ENCODE measurements at regions not wholly inside any gene's neighbourhood (a gene's known extent, or its start where the extent isn't known, plus 50 kb on each side); places are given as distances from the start of the nearest gene placed in this dataset.

- no peak overlapping the region for H3K4me3 Mint-ChIP-seq (ENCODE audit: unreplicated experiment)
- H3K36me3 Mint-ChIP-seq (ENCODE audit: unreplicated experiment) = no peaks in the 10 kb centered on the region
- H3K4me1 Mint-ChIP-seq (ENCODE audit: low read depth, unreplicated experiment) = no peaks in the 10 kb centered on the region
- TF ChIP-seq CTCF (IDR thresholded peaks at IDR 0.05; ENCODE audit: partially characterized antibody, unreplicated experiment) = no peak
- H3K9me3 Mint-ChIP-seq (ENCODE audit: unreplicated experiment) = no peaks in the 10 kb centered on the region
- H3K27ac Mint-ChIP-seq (ENCODE audit: unreplicated experiment) = no peak overlapping the region
- no peaks in the 10 kb centered on the region for H3K27me3 Mint-ChIP-seq (ENCODE audit: unreplicated experiment)
- no peak for DNase-seq
Measured at GRCh38 chr17:71921796-71922195, 199.0 kb upstream of the SOX9 start.

- no peak for TF ChIP-seq CTCF (IDR thresholded peaks at IDR 0.05; ENCODE audit: partially characterized antibody, unreplicated experiment)
- no peak overlapping the region for H3K4me3 Mint-ChIP-seq (ENCODE audit: unreplicated experiment)
- no peaks in the 10 kb centered on the region for H3K4me1 Mint-ChIP-seq (ENCODE audit: low read depth, unreplicated experiment)
- no peaks in the 10 kb centered on the region for H3K9me3 Mint-ChIP-seq (ENCODE audit: unreplicated experiment)
- no peaks in the 10 kb centered on the region for H3K27me3 Mint-ChIP-seq (ENCODE audit: unreplicated experiment)
- DNase-seq = no peak
- no peak overlapping the region for H3K27ac Mint-ChIP-seq (ENCODE audit: unreplicated experiment)
- no peaks in the 10 kb centered on the region for H3K36me3 Mint-ChIP-seq (ENCODE audit: unreplicated experiment)
Measured at GRCh38 chr17:71922439-71922838, 198.4 kb upstream of the SOX9 start.

GRCh38 chr17:71926746-71927398, 193.9 kb upstream of the SOX9 start:
- no peaks in the 10 kb centered on the region for H3K27me3 Mint-ChIP-seq (ENCODE audit: unreplicated experiment)
- H3K9me3 Mint-ChIP-seq (ENCODE audit: unreplicated experiment) = no peaks in the 10 kb centered on the region
- no peaks in the 10 kb centered on the region for H3K4me1 Mint-ChIP-seq (ENCODE audit: low read depth, unreplicated experiment)
- H3K4me3 Mint-ChIP-seq (ENCODE audit: unreplicated experiment) = no peak overlapping the region
- H3K36me3 Mint-ChIP-seq (ENCODE audit: unreplicated experiment) = no peaks in the 10 kb centered on the region
- TF ChIP-seq CTCF (IDR thresholded peaks at IDR 0.05; ENCODE audit: partially characterized antibody, unreplicated experiment) = no peak
- no peak overlapping the region for H3K27ac Mint-ChIP-seq (ENCODE audit: unreplicated experiment)
- no peak for DNase-seq

- Mint-ChIP-seq H3K27ac (ENCODE audit: unreplicated experiment) (no peak overlapping the region), H3K9me3 (ENCODE audit: unreplicated experiment) (no peaks in the 10 kb centered on the region), H3K36me3 (ENCODE audit: unreplicated experiment) (no peaks in the 10 kb centered on the region), H3K27me3 (ENCODE audit: unreplicated experiment) (no peaks in the 10 kb centered on the region), H3K4me1 (ENCODE audit: low read depth, unreplicated experiment) (no peaks in the 10 kb centered on the region), H3K4me3 (ENCODE audit: unreplicated experiment) (no peak overlapping the region)
- no peak for TF ChIP-seq CTCF (IDR thresholded peaks at IDR 0.05; ENCODE audit: partially characterized antibody, unreplicated experiment)
- DNase-seq = no peak
Measured at GRCh38 chr17:71933306-71933705, 187.5 kb upstream of the SOX9 start.

GRCh38 chr17:71934520-71934919, 186.3 kb upstream of the SOX9 start:
- Mint-ChIP-seq H3K36me3 (ENCODE audit: unreplicated experiment) (no peaks in the 10 kb centered on the region), H3K27ac (ENCODE audit: unreplicated experiment) (no peak overlapping the region), H3K4me3 (ENCODE audit: unreplicated experiment) (no peak overlapping the region), H3K27me3 (ENCODE audit: unreplicated experiment) (no peaks in the 10 kb centered on the region), H3K4me1 (ENCODE audit: low read depth, unreplicated experiment) (no peaks in the 10 kb centered on the region), H3K9me3 (ENCODE audit: unreplicated experiment) (no peaks in the 10 kb centered on the region)
- DNase-seq = no peak
- TF ChIP-seq CTCF (IDR thresholded peaks at IDR 0.05; ENCODE audit: partially characterized antibody, unreplicated experiment) = no peak

Data from glutamatergic neuron (in vitro differentiated cells).